ENCODE measurements at regions not wholly inside any gene's neighbourhood (a gene's known extent, or its start where the extent isn't known, plus 50 kb on each side); places are given as distances from the start of the nearest gene placed in this dataset.

DNA sequence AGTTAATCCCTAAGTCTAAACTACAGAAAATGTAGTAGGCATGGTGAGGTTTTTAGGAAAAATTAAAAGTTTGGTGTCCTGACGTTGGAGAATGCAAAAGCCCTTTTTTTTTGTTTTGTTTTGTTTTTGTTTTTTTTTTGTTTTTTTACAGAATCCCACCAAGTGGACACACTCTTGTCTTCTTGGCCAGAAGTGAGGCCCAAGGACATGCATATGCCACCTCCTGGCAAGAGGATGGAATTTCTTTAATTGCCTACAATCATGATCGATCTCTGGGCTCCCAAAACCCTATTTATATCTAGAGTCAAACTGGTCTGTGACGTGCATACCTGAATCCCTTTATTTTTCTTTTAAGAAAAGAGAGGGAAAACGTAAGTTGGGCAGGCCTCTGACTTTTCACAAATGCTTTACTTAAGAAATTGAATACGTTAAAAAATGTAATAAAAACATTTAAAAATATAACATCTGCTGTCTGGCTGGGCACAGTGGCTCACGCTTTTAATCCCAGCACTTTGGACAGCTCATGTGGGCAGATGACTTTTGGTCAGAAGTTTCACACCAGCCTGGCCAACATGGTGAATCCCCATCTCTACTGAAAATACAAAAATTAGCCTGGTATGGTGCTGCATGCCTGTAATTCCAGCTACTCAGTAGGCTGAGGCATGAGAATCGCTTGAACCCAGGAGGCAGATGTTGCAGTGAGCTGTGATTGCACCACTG, 502.7 kb downstream of the CBLN2 start:
- Histone ChIP-seq H3K36me3 (ENCODE audit: insufficient read depth, low read length) (no peaks in the 10 kb centered on the region), H3K27ac (ENCODE audit: low read depth, low read length) (no peak overlapping the region), H3K4me1 (ENCODE audit: insufficient read depth, low read length) (no peaks in the 10 kb centered on the region), H3K27me3 (ENCODE audit: insufficient read depth, low read length) (no peaks in the 10 kb centered on the region), H3K9me3 (ENCODE audit: control insufficient read depth in 1 of 2, low read length in 2 of 2) (no peaks in the 10 kb centered on the region), H3K4me3 (ENCODE audit: low read length in 2 of 2) (no peak overlapping the region)
- peaks cover 0 to 7% (median 4%) of the 10 kb centered on the region in 8 donors for H3K9me3 Mint-ChIP-seq
- intact Hi-C loops (cut with micrococcal nuclease): no loop called here
- no peaks in the 10 kb centered on the region for H3K36me3 Mint-ChIP-seq
- H3K4me3 Mint-ChIP-seq: no peak overlapping the region
- no peak overlapping the region for H3K27ac Mint-ChIP-seq
- no peaks in the 10 kb centered on the region for H3K4me1 Mint-ChIP-seq
- no peaks in the 10 kb centered on the region for H3K27me3 Mint-ChIP-seq
- no peak for DNase-seq
- CTCF ChIA-PET (ENCODE audit: partially characterized antibody): no interaction called here
- POLR2A ChIA-PET (ENCODE audit: partially characterized antibody): no interaction called here

DNA sequence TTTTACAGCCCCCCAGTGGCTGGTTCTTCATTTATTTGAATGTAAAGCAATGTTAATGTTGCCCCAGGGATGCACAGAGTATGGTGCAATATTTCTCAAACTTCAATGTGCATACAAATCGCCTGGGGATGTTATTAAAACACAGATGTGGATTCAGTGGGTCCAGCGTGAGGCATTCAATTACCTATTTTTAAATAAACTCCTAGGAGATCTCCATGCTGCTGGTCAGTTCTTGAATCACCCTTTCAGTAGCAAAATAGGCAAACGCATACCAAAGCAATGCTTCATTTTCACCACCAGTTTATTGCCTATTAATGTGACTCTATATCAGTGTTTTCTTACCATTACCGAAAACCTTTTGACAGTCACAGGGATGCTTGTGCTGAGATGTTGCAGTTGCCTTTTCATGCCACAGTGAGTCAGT, 530.7 kb downstream of the CBLN2 start:
- no peak for DNase-seq
- CTCF ChIA-PET (ENCODE audit: partially characterized antibody): no interaction called here
- no peak overlapping the region for H3K4me3 ChIP-seq (ENCODE audit: low read length in 2 of 2)
- intact Hi-C loops (cut with micrococcal nuclease): no loop called here
- H3K27me3 ChIP-seq (ENCODE audit: insufficient read depth, low read length): no peaks in the 10 kb centered on the region
- no peak overlapping the region for H3K27ac ChIP-seq (ENCODE audit: low read depth, low read length)
- Mint-ChIP-seq H3K9me3 (peaks cover 0 to 16% (median 5%) of the 10 kb centered on the region in 8 donors), H3K4me3 (no peak overlapping the region), H3K27me3 (no peaks in the 10 kb centered on the region), H3K27ac (no peak overlapping the region), H3K4me1 (no peaks in the 10 kb centered on the region), H3K36me3 (no peaks in the 10 kb centered on the region)
- H3K36me3 ChIP-seq (ENCODE audit: insufficient read depth, low read length): no peaks in the 10 kb centered on the region
- no peaks in the 10 kb centered on the region for H3K9me3 ChIP-seq (ENCODE audit: control insufficient read depth in 1 of 2, low read length in 2 of 2)
- POLR2A ChIA-PET (ENCODE audit: partially characterized antibody): no interaction called here
- no peaks in the 10 kb centered on the region for H3K4me1 ChIP-seq (ENCODE audit: insufficient read depth, low read length)

DNA sequence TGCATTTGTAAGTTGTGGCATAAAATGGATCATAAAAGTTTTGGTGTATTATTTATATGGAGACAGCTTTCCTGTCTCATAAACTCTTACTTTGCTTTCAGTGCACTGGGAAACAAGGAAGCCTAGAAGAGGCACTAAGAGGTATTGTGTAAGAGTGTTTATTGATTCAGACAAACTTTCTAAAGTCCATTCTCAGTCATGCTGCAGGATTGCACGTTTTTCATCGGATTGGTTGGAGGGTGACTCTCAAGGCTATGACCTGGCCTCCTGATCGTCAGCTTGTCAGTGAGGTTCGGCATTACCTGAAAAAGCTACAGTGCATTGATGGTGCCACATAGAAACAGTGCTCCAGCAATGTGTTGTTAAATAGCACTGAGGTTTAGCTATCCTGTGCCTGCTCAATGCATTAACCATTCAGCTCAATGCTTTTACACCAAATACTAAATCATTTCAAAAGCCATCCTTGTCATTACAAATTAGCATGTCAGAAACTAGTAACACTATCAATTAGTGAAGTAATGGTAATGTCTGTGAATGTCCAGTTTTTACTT, 545.5 kb downstream of the CBLN2 start:
- intact Hi-C loops (cut with micrococcal nuclease): no loop called here
- DNase-seq: no peak
- Mint-ChIP-seq H3K4me1 (no peaks in the 10 kb centered on the region), H3K4me3 (no peak overlapping the region), H3K36me3 (no peaks in the 10 kb centered on the region), H3K9me3 (peaks cover 0 to 11% (median 5%) of the 10 kb centered on the region in 8 donors), H3K27me3 (no peaks in the 10 kb centered on the region), H3K27ac (no peak overlapping the region)
- H3K27me3 ChIP-seq (ENCODE audit: insufficient read depth, low read length): no peaks in the 10 kb centered on the region
- no peak overlapping the region for H3K4me3 ChIP-seq (ENCODE audit: low read length in 2 of 2)
- H3K36me3 ChIP-seq (ENCODE audit: insufficient read depth, low read length): no peaks in the 10 kb centered on the region
- no peaks in the 10 kb centered on the region for H3K4me1 ChIP-seq (ENCODE audit: insufficient read depth, low read length)
- H3K27ac ChIP-seq (ENCODE audit: low read depth, low read length): no peak overlapping the region
- ChIA-PET POLR2A (ENCODE audit: partially characterized antibody) (no interaction called here), CTCF (ENCODE audit: partially characterized antibody) (no interaction called here)
- H3K9me3 ChIP-seq (ENCODE audit: control insufficient read depth in 1 of 2, low read length in 2 of 2): no peaks in the 10 kb centered on the region

DNA sequence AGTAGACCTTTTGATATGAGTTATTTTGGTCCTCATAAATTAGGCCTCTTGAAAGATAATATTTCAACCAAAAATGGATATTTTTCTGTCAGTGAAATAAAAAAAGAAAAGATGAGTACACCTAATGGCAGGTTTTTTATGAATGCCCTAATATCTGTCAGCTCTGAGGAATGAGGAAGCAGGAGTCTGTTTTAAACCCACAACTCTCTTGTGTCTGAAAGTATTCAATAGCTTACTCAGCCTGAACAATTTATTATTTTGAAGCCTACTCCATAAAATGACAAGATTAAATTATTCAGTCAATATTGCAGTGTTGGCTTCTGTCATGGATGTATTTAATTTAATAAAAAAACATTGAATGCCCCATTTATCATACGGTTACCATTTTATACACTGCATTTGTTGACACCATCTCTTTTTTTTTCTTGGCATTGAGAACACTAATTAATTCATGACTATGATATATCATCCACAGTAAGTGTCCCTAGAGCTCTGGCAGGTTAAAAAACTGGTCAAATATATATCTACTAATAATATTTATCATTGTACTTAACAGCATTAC, 548.2 kb downstream of the CBLN2 start:
- Histone ChIP-seq H3K27ac (ENCODE audit: low read depth, low read length) (no peak overlapping the region), H3K9me3 (ENCODE audit: control insufficient read depth in 1 of 2, low read length in 2 of 2) (no peaks in the 10 kb centered on the region), H3K4me1 (ENCODE audit: insufficient read depth, low read length) (no peaks in the 10 kb centered on the region), H3K27me3 (ENCODE audit: insufficient read depth, low read length) (no peaks in the 10 kb centered on the region), H3K4me3 (ENCODE audit: low read length in 2 of 2) (no peak overlapping the region), H3K36me3 (ENCODE audit: insufficient read depth, low read length) (no peaks in the 10 kb centered on the region)
- ChIA-PET POLR2A (ENCODE audit: partially characterized antibody) (no interaction called here), CTCF (ENCODE audit: partially characterized antibody) (no interaction called here)
- H3K9me3 Mint-ChIP-seq: peaks cover 0 to 9% (median 5%) of the 10 kb centered on the region in 8 donors
- intact Hi-C loops (cut with micrococcal nuclease): no loop called here
- DNase-seq: no peak
- H3K4me3 Mint-ChIP-seq: no peak overlapping the region
- no peaks in the 10 kb centered on the region for H3K27me3 Mint-ChIP-seq
- no peaks in the 10 kb centered on the region for H3K36me3 Mint-ChIP-seq
- H3K27ac Mint-ChIP-seq: no peak overlapping the region
- no peaks in the 10 kb centered on the region for H3K4me1 Mint-ChIP-seq

DNA sequence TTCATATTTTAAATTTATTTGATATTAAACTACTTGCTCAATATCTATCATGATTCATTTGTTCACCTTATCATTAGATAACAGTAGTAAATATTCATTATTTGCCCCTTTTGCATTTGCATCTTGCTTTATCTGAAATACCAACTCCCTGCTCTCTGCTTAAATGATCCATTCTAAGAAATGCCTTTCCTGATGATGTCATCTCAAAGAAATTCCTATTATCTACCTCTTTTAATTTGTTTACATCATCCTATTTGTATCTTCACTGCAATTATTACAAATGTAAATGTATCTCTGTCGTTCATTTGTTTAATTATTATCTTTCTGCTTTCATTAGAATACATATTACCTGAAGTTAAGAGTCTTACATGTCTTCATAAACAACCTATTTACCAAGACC, 549.9 kb downstream of the CBLN2 start:
- Histone ChIP-seq H3K27me3 (ENCODE audit: insufficient read depth, low read length) (no peaks in the 10 kb centered on the region), H3K4me3 (ENCODE audit: low read length in 2 of 2) (no peak overlapping the region), H3K9me3 (ENCODE audit: control insufficient read depth in 1 of 2, low read length in 2 of 2) (no peaks in the 10 kb centered on the region), H3K27ac (ENCODE audit: low read depth, low read length) (no peak overlapping the region), H3K4me1 (ENCODE audit: insufficient read depth, low read length) (no peaks in the 10 kb centered on the region), H3K36me3 (ENCODE audit: insufficient read depth, low read length) (no peaks in the 10 kb centered on the region)
- H3K4me3 Mint-ChIP-seq: no peak overlapping the region
- no peaks in the 10 kb centered on the region for H3K27me3 Mint-ChIP-seq
- no peaks in the 10 kb centered on the region for H3K4me1 Mint-ChIP-seq
- H3K27ac Mint-ChIP-seq: no peak overlapping the region
- peaks cover 0 to 8% (median 5%) of the 10 kb centered on the region in 8 donors for H3K9me3 Mint-ChIP-seq
- CTCF ChIA-PET (ENCODE audit: partially characterized antibody): no interaction called here
- intact Hi-C loops (cut with micrococcal nuclease): no loop called here
- no peaks in the 10 kb centered on the region for H3K36me3 Mint-ChIP-seq
- DNase-seq: no peak
- POLR2A ChIA-PET (ENCODE audit: partially characterized antibody): no interaction called here

DNA sequence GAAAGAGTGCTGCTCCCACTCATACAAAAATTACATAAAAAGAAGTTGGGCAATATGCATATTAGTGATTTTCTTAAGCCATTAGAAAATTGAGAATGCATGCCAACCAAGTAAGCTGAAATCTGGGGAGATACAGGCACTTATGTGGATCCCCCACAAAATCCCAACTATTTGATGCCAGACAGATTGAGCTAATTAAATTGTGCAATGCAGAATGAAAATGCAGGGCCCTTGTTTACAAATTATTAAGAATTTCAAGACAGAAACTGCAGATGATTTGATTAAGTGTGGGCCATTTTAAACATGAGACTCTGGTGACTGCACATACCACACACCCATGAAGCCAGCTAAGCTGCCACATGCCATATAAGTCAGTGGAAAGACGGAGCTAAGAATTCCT, 554.5 kb downstream of the CBLN2 start:
- POLR2A ChIA-PET (ENCODE audit: partially characterized antibody): no interaction called here
- Mint-ChIP-seq H3K9me3 (peaks cover 0 to 16% (median 9%) of the 10 kb centered on the region in 8 donors), H3K4me1 (no peaks in the 10 kb centered on the region), H3K36me3 (no peaks in the 10 kb centered on the region), H3K27me3 (no peaks in the 10 kb centered on the region), H3K4me3 (no peak overlapping the region), H3K27ac (no peak overlapping the region)
- Histone ChIP-seq H3K36me3 (ENCODE audit: insufficient read depth, low read length) (no peaks in the 10 kb centered on the region), H3K4me3 (ENCODE audit: low read length in 2 of 2) (no peak overlapping the region), H3K4me1 (ENCODE audit: insufficient read depth, low read length) (no peaks in the 10 kb centered on the region), H3K9me3 (ENCODE audit: control insufficient read depth in 1 of 2, low read length in 2 of 2) (no peaks in the 10 kb centered on the region), H3K27ac (ENCODE audit: low read depth, low read length) (no peak overlapping the region), H3K27me3 (ENCODE audit: insufficient read depth, low read length) (no peaks in the 10 kb centered on the region)
- CTCF ChIA-PET (ENCODE audit: partially characterized antibody): interaction anchor here (0.9 kb wide), 1 partner anchor 9 kb away, joined by 3 read pairs; no protein-coding TSS in a partner anchor
- DNase-seq: no peak
- intact Hi-C loops (cut with micrococcal nuclease): no loop called here

DNA sequence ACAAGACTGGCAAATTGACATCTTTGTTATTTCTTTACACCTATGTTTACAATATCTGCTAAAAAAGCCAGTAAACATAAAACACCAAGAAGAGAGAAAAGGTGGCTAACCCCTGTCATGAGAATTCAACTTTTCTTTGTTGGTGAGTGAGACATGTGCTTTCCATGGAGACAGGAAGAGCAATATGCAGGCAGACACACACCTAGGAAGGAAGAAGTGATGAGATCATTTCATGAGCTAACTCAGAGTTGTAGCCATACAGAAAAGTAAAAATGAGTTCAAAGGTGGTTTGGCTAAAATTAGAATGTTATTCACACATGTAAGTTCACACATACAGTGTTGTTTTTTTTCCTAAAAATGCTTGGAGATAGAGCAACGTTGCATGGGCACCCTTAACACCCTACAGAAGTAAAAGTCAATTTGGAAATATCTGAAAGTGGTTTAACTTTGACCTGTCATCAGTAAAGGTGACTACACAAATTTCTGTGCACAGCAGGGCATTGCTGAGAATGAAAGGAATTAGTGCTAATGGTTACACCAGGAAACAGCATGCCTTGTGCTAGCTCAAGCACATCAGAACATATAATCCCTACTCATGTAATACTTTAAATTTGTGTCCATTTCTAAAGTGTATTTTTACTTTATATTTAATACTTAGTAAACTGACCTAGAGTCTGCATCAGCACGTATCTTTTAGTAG, 557.6 kb downstream of the CBLN2 start:
- Mint-ChIP-seq H3K36me3 (no peaks in the 10 kb centered on the region), H3K27me3 (no peaks in the 10 kb centered on the region), H3K4me3 (no peak overlapping the region), H3K27ac (no peak overlapping the region), H3K9me3 (peaks cover 2 to 31% (median 13%) of the 10 kb centered on the region in 8 donors), H3K4me1 (no peaks in the 10 kb centered on the region)
- intact Hi-C loops (cut with micrococcal nuclease): no loop called here
- Histone ChIP-seq H3K27me3 (ENCODE audit: insufficient read depth, low read length) (no peaks in the 10 kb centered on the region), H3K4me1 (ENCODE audit: insufficient read depth, low read length) (no peaks in the 10 kb centered on the region), H3K27ac (ENCODE audit: low read depth, low read length) (no peak overlapping the region), H3K9me3 (ENCODE audit: control insufficient read depth in 1 of 2, low read length in 2 of 2) (no peaks in the 10 kb centered on the region), H3K36me3 (ENCODE audit: insufficient read depth, low read length) (no peaks in the 10 kb centered on the region), H3K4me3 (ENCODE audit: low read length in 2 of 2) (no peak overlapping the region)
- ChIA-PET POLR2A (ENCODE audit: partially characterized antibody) (no interaction called here), CTCF (ENCODE audit: partially characterized antibody) (no interaction called here)
- no peak for DNase-seq
